GM23338 (cell line): ENCODE measurements at regions not wholly inside any gene's neighbourhood (a gene's known extent, or its start where the extent isn't known, plus 50 kb on each side); places are given as distances from the start of the nearest gene placed in this dataset.

Source experiments
- ATAC-seq: fragments of 200-7000 bp; cut with Tn5 transposase; 3 replicates; pipeline ENCODE4 v1.9.1; 2020
- DNase-seq: peaks from one replicate; pipeline ENCODE4 v3.0.0-alpha.2; 2015; ENCODE audit warnings: low spot score
- H2AFZ ChIP-seq: fragments of 200-600 bp; sonication (generic); 2 replicates; pipeline ENCODE4 v1.8.0; 2016; ENCODE audit warnings: antibody characterized with exemption, mild to moderate bottlenecking, moderate library complexity
- H3F3A ChIP-seq: fragments of 200-600 bp; sonication (generic); replicated peaks from 2 replicates; pipeline ENCODE4 v1.8.0; 2017; ENCODE audit warnings: antibody characterized with exemption, mixed run types, low read depth
- H3K27ac ChIP-seq: fragments of 200-600 bp; sonication (generic); 2 replicates; pipeline ENCODE4 v1.6.1; 2016; ENCODE audit warnings: low read depth
- H3K27me3 ChIP-seq: fragments of 200-600 bp; sonication (generic); 2 replicates; pipeline ENCODE4 v1.8.0; 2016; ENCODE audit warnings: mild to moderate bottlenecking, mixed run types, moderate library complexity; ENCODE audit not compliant: insufficient read depth
- H3K36me3 ChIP-seq: fragments of 200-600 bp; sonication (generic); 2 replicates; pipeline ENCODE4 v1.8.0; 2016; ENCODE audit warnings: mild to moderate bottlenecking; ENCODE audit not compliant: insufficient read depth
- H3K4me1 ChIP-seq: fragments of 200-600 bp; sonication (generic); 2 replicates; pipeline ENCODE4 v1.8.0; 2016; ENCODE audit warnings: mild to moderate bottlenecking, moderate library complexity; ENCODE audit not compliant: insufficient read depth
- H3K4me2 ChIP-seq: fragments of 200-600 bp; sonication (generic); 2 replicates; pipeline ENCODE4 v1.7.1; 2017; ENCODE audit warnings: mixed run types
- H3K4me3 ChIP-seq: fragments of 200-600 bp; sonication (generic); 2 replicates; pipeline ENCODE4 v1.6.1; 2016; ENCODE audit warnings: mixed run types
- H3K79me2 ChIP-seq: fragments of 200-600 bp; sonication (generic); replicated peaks from 2 replicates; pipeline ENCODE4 v1.8.0; 2017; ENCODE audit warnings: mild to moderate bottlenecking; ENCODE audit not compliant: insufficient read depth
- H3K9me2 ChIP-seq: fragments of 200-600 bp; sonication (generic); 2 replicates; pipeline ENCODE4 v1.8.0; 2017; ENCODE audit not compliant: insufficient read depth
- H4K20me1 ChIP-seq: fragments of 200-600 bp; sonication (generic); replicated peaks from 2 replicates; pipeline ENCODE4 v1.8.0; 2017; ENCODE audit warnings: mild to moderate bottlenecking; ENCODE audit not compliant: insufficient read depth
- H3K27ac Mint-ChIP-seq: 2 replicates; pipeline ENCODE4 v1.8.0; 2020; ENCODE audit warnings: inconsistent platforms, mild to moderate bottlenecking, moderate library complexity, mixed read lengths
- H3K27me3 Mint-ChIP-seq: 3 replicates; pipeline ENCODE4 v1.8.0; 2022; ENCODE audit warnings: low read depth, mild to moderate bottlenecking, moderate library complexity, mixed read lengths, inconsistent platforms; ENCODE audit not compliant: insufficient read depth, poor library complexity
- H3K36me3 Mint-ChIP-seq: 3 replicates; pipeline ENCODE4 v1.8.0; 2021; ENCODE audit warnings: low read depth, mild to moderate bottlenecking, inconsistent platforms, moderate library complexity, mixed read lengths
- H3K4me1 Mint-ChIP-seq: 3 replicates; pipeline ENCODE4 v1.8.0; 2020; ENCODE audit warnings: mild to moderate bottlenecking, inconsistent platforms, mixed read lengths
- H3K4me3 Mint-ChIP-seq: 3 replicates; pipeline ENCODE4 v1.8.0; 2021; ENCODE audit warnings: moderate library complexity, mild to moderate bottlenecking, inconsistent platforms, mixed read lengths
- H3K9me3 Mint-ChIP-seq: 3 replicates; pipeline ENCODE4 v1.8.0; 2020; ENCODE audit warnings: moderate library complexity, mild to moderate bottlenecking, inconsistent platforms, mixed read lengths
- CREB1 ChIP-seq: fragments of 250-450 bp; sonication (Bioruptor Pico); IDR thresholded peaks from 2 replicates; pipeline ENCODE4 v1.5.0; 2020; ENCODE audit warnings: low read depth, mild to moderate bottlenecking, moderate library complexity
- ETS1 ChIP-seq: IDR thresholded peaks from 2 replicates; pipeline ENCODE4 v1.6.1; 2016; ENCODE audit warnings: antibody characterized with exemption
- EZH2 ChIP-seq: fragments of 200-600 bp; sonication (generic); IDR thresholded peaks from one replicate; pipeline ENCODE4 v1.8.0; 2017; ENCODE audit warnings: antibody characterized with exemption, mild to moderate bottlenecking, low read depth; ENCODE audit not compliant: unreplicated experiment
- EZH2phosphoT487 ChIP-seq: fragments of 200-600 bp; sonication (generic); IDR thresholded peaks from one replicate; pipeline ENCODE4 v1.8.1; 2018; ENCODE audit warnings: antibody characterized with exemption; ENCODE audit not compliant: unreplicated experiment
- JUNB ChIP-seq: IDR thresholded peaks from one replicate; pipeline ENCODE4 v1.6.1; 2016; ENCODE audit warnings: antibody characterized with exemption; ENCODE audit not compliant: unreplicated experiment
- NANOG ChIP-seq: IDR thresholded peaks from 2 replicates; pipeline ENCODE4 v1.6.1; 2016; ENCODE audit warnings: antibody characterized with exemption, borderline replicate concordance
- POLR2AphosphoS5 ChIP-seq: IDR thresholded peaks from 2 replicates; pipeline ENCODE4 v1.6.1; 2016; ENCODE audit warnings: antibody characterized with exemption, low read depth
- REST ChIP-seq: IDR thresholded peaks from one replicate; pipeline ENCODE4 v1.6.1; 2018; ENCODE audit warnings: antibody characterized with exemption; ENCODE audit not compliant: unreplicated experiment
- STAT1 ChIP-seq: IDR thresholded peaks from one replicate; pipeline ENCODE4 v1.6.1; 2016; ENCODE audit warnings: antibody characterized with exemption; ENCODE audit not compliant: unreplicated experiment
- ZNF114 ChIP-seq: fragments of 250-450 bp; sonication (Bioruptor Pico); IDR thresholded peaks from 2 replicates; pipeline ENCODE4 v1.5.0; 2020; ENCODE audit warnings: mild to moderate bottlenecking, moderate library complexity
- ZNF331 ChIP-seq: fragments of 250-450 bp; sonication (Bioruptor Pico); IDR thresholded peaks from 2 replicates; pipeline ENCODE4 v1.5.0; 2020; ENCODE audit warnings: low read depth, mild to moderate bottlenecking, moderate library complexity
- TF ChIP-seq, protein P1 (sequence below), 2 experiments: fragments of 200-600 bp in 1 of 2; sonication (generic) in 1 of 2; conservative IDR thresholded peaks; 2 replicates each; pipeline versions ENCODE4 v1.5.1 to v1.6.1; 2016 to 2017; ENCODE audit warnings: antibody characterized with exemption in 2 of 2, low read depth in 2 of 2, mild to moderate bottlenecking in 2 of 2, moderate library complexity in 1 of 2

DNA sequence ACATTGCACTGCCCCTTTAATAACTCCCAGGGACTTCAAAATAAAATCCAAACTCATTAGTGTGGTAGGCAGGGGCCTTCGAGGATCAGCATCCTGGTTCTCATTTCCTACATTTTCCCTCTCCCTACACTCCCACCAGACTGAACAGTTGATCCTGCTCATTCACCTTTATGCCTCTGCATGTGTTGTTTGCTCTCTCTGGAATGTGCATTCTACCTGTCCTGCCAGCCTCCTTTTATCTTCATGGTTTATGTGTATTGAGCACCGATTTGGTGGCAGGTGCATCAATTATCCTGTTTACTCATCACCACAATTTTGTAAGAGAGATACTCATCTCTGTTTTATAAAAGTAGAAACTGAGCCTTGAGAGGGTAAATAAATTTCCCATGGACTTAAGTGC is 125.0 kb downstream of the ADSS2 start:
- Histone ChIP-seq H3K4me3 (no peak overlapping the region), H3K36me3 (no peaks in the 10 kb centered on the region), H3K9me2 (peaks cover 3% of the 10 kb centered on the region; the same call in 1 of the 2 replicates), H2AFZ (no peak overlapping the region), H4K20me1 (no peaks in the 10 kb centered on the region), H3F3A (no peaks in the 10 kb centered on the region), H3K79me2 (no peaks in the 10 kb centered on the region), H3K27me3 (no peaks in the 10 kb centered on the region), H3K4me2 (no peak overlapping the region), H3K27ac (no peak overlapping the region), H3K4me1 (peaks cover 5% of the 10 kb centered on the region; the same call in 1 of the 2 replicates)
- H3K27me3 Mint-ChIP-seq = peaks cover 4% of the 10 kb centered on the region
- H3K27ac Mint-ChIP-seq = no peak overlapping the region
- TF ChIP-seq NANOG = no peak
- TF ChIP-seq JUNB = no peak
- TF ChIP-seq STAT1 = no peak
- no peak for TF ChIP-seq EZH2phosphoT487
- no peak for TF ChIP-seq ETS1
- no peak for TF ChIP-seq ZNF114
- TF ChIP-seq, protein P1, sequence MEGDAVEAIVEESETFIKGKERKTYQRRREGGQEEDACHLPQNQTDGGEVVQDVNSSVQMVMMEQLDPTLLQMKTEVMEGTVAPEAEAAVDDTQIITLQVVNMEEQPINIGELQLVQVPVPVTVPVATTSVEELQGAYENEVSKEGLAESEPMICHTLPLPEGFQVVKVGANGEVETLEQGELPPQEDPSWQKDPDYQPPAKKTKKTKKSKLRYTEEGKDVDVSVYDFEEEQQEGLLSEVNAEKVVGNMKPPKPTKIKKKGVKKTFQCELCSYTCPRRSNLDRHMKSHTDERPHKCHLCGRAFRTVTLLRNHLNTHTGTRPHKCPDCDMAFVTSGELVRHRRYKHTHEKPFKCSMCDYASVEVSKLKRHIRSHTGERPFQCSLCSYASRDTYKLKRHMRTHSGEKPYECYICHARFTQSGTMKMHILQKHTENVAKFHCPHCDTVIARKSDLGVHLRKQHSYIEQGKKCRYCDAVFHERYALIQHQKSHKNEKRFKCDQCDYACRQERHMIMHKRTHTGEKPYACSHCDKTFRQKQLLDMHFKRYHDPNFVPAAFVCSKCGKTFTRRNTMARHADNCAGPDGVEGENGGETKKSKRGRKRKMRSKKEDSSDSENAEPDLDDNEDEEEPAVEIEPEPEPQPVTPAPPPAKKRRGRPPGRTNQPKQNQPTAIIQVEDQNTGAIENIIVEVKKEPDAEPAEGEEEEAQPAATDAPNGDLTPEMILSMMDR (conservative IDR thresholded peaks at IDR 0.05; ENCODE audit: low read depth in 2 of 2) = no peak
- TF ChIP-seq CREB1 (CRISPR knock-in tag) = no peak
- TF ChIP-seq POLR2AphosphoS5 = no peak
- TF ChIP-seq ZNF331 = no peak
- H3K4me1 Mint-ChIP-seq = peaks cover 24% of the 10 kb centered on the region
- no peak overlapping the region for H3K4me3 Mint-ChIP-seq
- DNase-seq = no peak
- no peak for ATAC-seq
- peaks cover 6% of the 10 kb centered on the region; the same call in 2 of the 3 replicates for H3K36me3 Mint-ChIP-seq
- peaks cover 14% of the 10 kb centered on the region; the same call in 2 of the 3 replicates for H3K9me3 Mint-ChIP-seq

DNA sequence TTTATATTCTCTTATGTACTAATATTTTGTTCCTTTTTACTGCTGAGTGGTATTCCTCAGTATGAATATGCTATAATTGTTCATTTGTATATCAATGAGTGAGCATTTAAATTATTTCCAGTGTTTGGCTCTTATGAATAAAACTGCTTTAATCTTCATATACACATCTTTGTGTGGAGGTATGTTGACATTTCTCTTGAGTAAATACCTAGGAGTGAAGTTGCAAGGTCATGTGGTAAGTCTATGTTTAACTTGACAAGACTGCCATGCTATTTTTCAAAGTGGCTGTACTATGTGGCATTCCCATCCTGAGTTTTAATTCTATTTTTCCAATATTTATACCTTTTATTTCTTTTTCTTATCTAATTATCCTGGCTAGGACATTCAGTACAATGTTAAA is 124.2 kb downstream of the ADSS2 start:
- Mint-ChIP-seq H3K9me3 (peaks cover 10% of the 10 kb centered on the region; the same call in 2 of the 3 replicates), H3K4me3 (no peak overlapping the region)
- TF ChIP-seq ZNF331 (no peak), EZH2 (no peak), JUNB (no peak), REST (no peak), EZH2phosphoT487 (no peak), ETS1 (no peak), NANOG (no peak), CREB1 (CRISPR knock-in tag) (no peak), ZNF114 (no peak), POLR2AphosphoS5 (no peak)
- TF ChIP-seq, protein P1 (conservative IDR thresholded peaks at IDR 0.05; ENCODE audit: low read depth in 2 of 2) = no peak

More for the DNA sequence above, 124.2 kb downstream of the ADSS2 start:
- Mint-ChIP-seq H3K27ac (no peak overlapping the region), H3K4me1 (peaks cover 23% of the 10 kb centered on the region), H3K36me3 (peaks cover 5% of the 10 kb centered on the region; the same call in 2 of the 3 replicates), H3K27me3 (peaks cover 3% of the 10 kb centered on the region)
- Histone ChIP-seq H3K9me2 (peaks cover 3% of the 10 kb centered on the region; the same call in 1 of the 2 replicates), H3K36me3 (no peaks in the 10 kb centered on the region), H3K79me2 (no peaks in the 10 kb centered on the region), H3K4me2 (no peak overlapping the region), H3K4me3 (no peak overlapping the region), H4K20me1 (no peaks in the 10 kb centered on the region), H2AFZ (no peak overlapping the region), H3F3A (no peaks in the 10 kb centered on the region), H3K4me1 (peaks cover 5% of the 10 kb centered on the region; the same call in 1 of the 2 replicates), H3K27ac (no peak overlapping the region), H3K27me3 (no peaks in the 10 kb centered on the region)
- DNase-seq (no peak), ATAC-seq (no peak)
